HepG2 (cell line): ENCODE measurements at regions not wholly inside any gene's neighbourhood (a gene's known extent, or its start where the extent isn't known, plus 50 kb on each side); places are given as distances from the start of the nearest gene placed in this dataset.

Source experiments
- ATAC-seq: fragments of 200-7000 bp; cut with Tn5 transposase; 3 replicates; pipeline ENCODE4 v1.9.1; 2020; ENCODE audit warnings: mild to moderate bottlenecking, moderate library complexity
- BruUV-seq: library from RNA; stranded (reverse); fragments of 400-500 nt; replicated peaks from 2 replicates; lab custom pipeline; 2021; lab: Mats Ljungman, UMichigan
- CTCF ChIA-PET: fragments of 300-600 bp; formaldehyde crosslinking; extraction: SDS; loops from one replicate; lab custom pipeline; 2021; ENCODE audit warnings: low total read pairs, inconsistent platforms, low intra/inter-chr PET ratio; lab: Yijun Ruan, JAX
- POLR2A ChIA-PET: fragments of 350-600 bp; sonication (Branson Sonifier 250); formaldehyde crosslinking; loops from one replicate; lab custom pipeline; 2020; ENCODE audit warnings: antibody characterized with exemption, inconsistent platforms; lab: Yijun Ruan, JAX
- DNase-seq: peaks from one replicate; pipeline ENCODE4 v3.0.0-alpha.2; 2015; ENCODE audit warnings: low spot score
- FAIRE-seq: peaks from 3 replicates; lab custom pipeline; 2011; peaks lifted over from hg19 to GRCh38; lab: Jason Lieb, UNC
- H2AFZ ChIP-seq: one replicate; pipeline ENCODE4 v1.6.1; 2011; ENCODE audit warnings: low read length, inconsistent platforms
- H3K27ac ChIP-seq: fragments of 300-600 bp; 3 replicates; pipeline ENCODE4 v1.8.0; 2011; ENCODE audit warnings: mixed run types, mild to moderate bottlenecking, mixed read lengths, low read length, inconsistent platforms; ENCODE audit not compliant: insufficient read depth; ENCODE audit errors: extremely low read length
- H3K27me3 ChIP-seq, 2 experiments: fragments of 200-600 bp in 1 of 2; 2 replicates in 1 of 2; 3 replicates in 1 of 2; pipeline versions ENCODE4 v1.6.0 to v1.8.0; 2011; ENCODE audit warnings: low read length in 2 of 2, mild to moderate bottlenecking in 2 of 2, moderate library complexity in 2 of 2, inconsistent platforms in 1 of 2; ENCODE audit not compliant: insufficient read depth in 2 of 2, control insufficient read depth in 1 of 2
- H3K36me3 ChIP-seq, 2 experiments: fragments of 200-600 bp in 1 of 2; replicated peaks in 1 of 2; 2 replicates in 1 of 2; 3 replicates in 1 of 2; pipeline versions ENCODE4 v1.5.1 to v1.8.0; 2011; ENCODE audit warnings: low read length in 2 of 2, inconsistent platforms in 1 of 2; ENCODE audit not compliant: insufficient read depth in 2 of 2, control insufficient read depth in 1 of 2
- H3K4me1 ChIP-seq: 2 replicates; pipeline ENCODE4 v1.5.1; 2012; ENCODE audit warnings: low read length, inconsistent platforms; ENCODE audit not compliant: insufficient read depth
- H3K4me2 ChIP-seq: 2 replicates; pipeline ENCODE4 v1.6.0; 2011; ENCODE audit warnings: low read depth, low read length, inconsistent platforms
- H3K4me3 ChIP-seq, 3 experiments: fragments of 200-600 bp in 1 of 3; sonication (generic), shearing (Covaris generic) in 1 of 3; replicated peaks in 1 of 3; 2 replicates each; pipeline ENCODE4 v1.5.1; 2011 to 2016; ENCODE audit warnings: low read length in 3 of 3, inconsistent platforms in 2 of 3, low read depth in 2 of 3, mild to moderate bottlenecking in 2 of 3, control low read depth in 1 of 3, mixed read lengths in 1 of 3; ENCODE audit not compliant: insufficient read depth in 1 of 3
- H3K79me2 ChIP-seq: one replicate; pipeline ENCODE4 v1.6.1; 2011; ENCODE audit warnings: low read length, inconsistent platforms; ENCODE audit not compliant: insufficient read depth
- H3K9ac ChIP-seq: 2 replicates; pipeline ENCODE4 v1.6.0; 2011; ENCODE audit warnings: mild to moderate bottlenecking, low read depth, low read length, inconsistent platforms; ENCODE audit not compliant: insufficient read depth
- H3K9me3 ChIP-seq: 2 replicates; pipeline ENCODE4 v1.5.1; 2012; ENCODE audit warnings: mild to moderate bottlenecking, low read length
- H4K20me1 ChIP-seq: 2 replicates; pipeline ENCODE4 v1.6.0; 2011; ENCODE audit warnings: inconsistent platforms, mild to moderate bottlenecking, low read length, moderate library complexity; ENCODE audit not compliant: insufficient read depth
- ETV6 ChIP-seq: sonication (generic); formaldehyde crosslinking; conservative IDR thresholded peaks from 2 replicates; pipeline ENCODE4 v1.4.0; 2020; ENCODE audit warnings: missing genetic modification reagents
- MTF1 ChIP-seq: sonication (generic); formaldehyde crosslinking; IDR thresholded peaks from 2 replicates; pipeline ENCODE4 v1.5.0; 2020; ENCODE audit warnings: missing genetic modification reagents
- NBN ChIP-seq: fragments of 450-650 bp; conservative IDR thresholded peaks from 2 replicates; pipeline ENCODE4 v1.6.1; 2017
- RBAK ChIP-seq: sonication (generic); formaldehyde crosslinking; IDR thresholded peaks from 2 replicates; pipeline ENCODE4 v1.5.1; 2020; ENCODE audit warnings: mild to moderate bottlenecking, missing genetic modification reagents
- SP1 ChIP-seq, 2 experiments: fragments of 450-650 bp in 1 of 2; sonication (generic) in 1 of 2; formaldehyde crosslinking in 1 of 2; IDR thresholded peaks; 2 replicates each; pipeline versions ENCODE4 v1.4.0 to v1.6.1; 2016 to 2020; ENCODE audit warnings: missing genetic modification reagents in 1 of 2
- ZNF703 ChIP-seq: sonication (generic); formaldehyde crosslinking; IDR thresholded peaks from 2 replicates; pipeline ENCODE4 v1.5.1; 2020; ENCODE audit warnings: missing genetic modification reagents, mild to moderate bottlenecking, moderate library complexity, borderline replicate concordance
- ZNF792 ChIP-seq: IDR thresholded peaks from 2 replicates; pipeline ENCODE4 v1.6.1; 2016
- WGBS: methylation state at CpG from one replicate; pipeline ENCODE4 v1.1.6; 2017; ENCODE audit warnings: low lambda C conversion rate; 5-methylcytosine and 5-hydroxymethylcytosine counted together
- in situ Hi-C: cut with HindIII; loops from 2 replicates; pipeline ENCODE4 v1.10.0; 2017; ENCODE audit warnings: low pct_unique_long_range_greater_than_20kb; ENCODE audit not compliant: extremely low pct_ligation_motif_present
- intact Hi-C: fragments of 100-400 bp; cut with micrococcal nuclease; formaldehyde crosslinking; loops from one replicate; pipeline ENCODE4 v1.10.0; 2022; ENCODE audit not compliant: unreplicated experiment
- TF ChIP-seq, protein P1 (sequence below): sonication (generic); formaldehyde crosslinking; IDR thresholded peaks from 2 replicates; pipeline ENCODE4 v1.8.1; 2023; ENCODE audit warnings: mild to moderate bottlenecking, missing genetic modification reagents
- TF ChIP-seq, protein P2 (sequence below): sonication (generic); formaldehyde crosslinking; IDR thresholded peaks from 2 replicates; pipeline ENCODE4 v1.8.1; 2023; ENCODE audit warnings: missing genetic modification reagents, inconsistent platforms, borderline replicate concordance
- TF ChIP-seq, protein P3 (sequence below): IDR thresholded peaks from 2 replicates; pipeline ENCODE4 v1.6.1; 2016; ENCODE audit warnings: low read depth, control low read depth
- TF ChIP-seq, protein P4 (sequence below): IDR thresholded peaks from 2 replicates; pipeline ENCODE4 v1.6.1; 2016; ENCODE audit warnings: low read depth, borderline replicate concordance

DNA sequence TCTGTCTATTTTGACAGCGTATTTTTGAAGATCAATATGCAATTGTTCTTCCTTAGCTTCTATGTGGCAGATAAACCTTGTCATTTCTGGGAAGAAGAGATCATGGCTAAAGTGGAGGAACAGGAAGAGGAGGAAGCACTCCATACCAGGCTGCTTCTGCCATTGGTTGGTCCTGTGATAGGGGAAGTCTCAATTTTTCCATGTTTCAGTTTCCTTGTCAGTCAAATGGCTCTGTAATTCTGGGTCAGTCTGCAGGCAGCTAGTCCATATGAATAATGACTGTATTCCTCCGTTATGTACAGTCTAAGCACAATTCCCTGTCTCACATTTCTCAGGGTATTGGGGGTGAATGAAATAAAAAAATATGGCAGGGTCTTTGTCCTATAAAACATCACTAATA is 277.6 kb upstream of the CXCR4 start:
- H3K9me3 ChIP-seq = no peaks in the 10 kb centered on the region
- WGBS = 0% methylated on average over 2 of the region's 2 CpGs
- no peak overlapping the region for H3K27ac ChIP-seq
- ChIA-PET CTCF (no interaction called here), POLR2A (no interaction called here)
- H3K4me1 ChIP-seq = no peaks in the 10 kb centered on the region
- H3K4me2 ChIP-seq = no peak overlapping the region
- in situ Hi-C loops = no loop called here
- BruUV-seq = no TSS peak
- FAIRE-seq = no peak
- no peaks in the 10 kb centered on the region for H4K20me1 ChIP-seq
- ATAC-seq = no peak
- H3K4me3 ChIP-seq = no peak overlapping the region
- H3K27me3 ChIP-seq = peaks cover 0 to 10% of the 10 kb centered on the region in 2 experiments; a peak in 1 of 5 replicates
- intact Hi-C loops = no loop called here
- no peak overlapping the region for H3K9ac ChIP-seq
- no peaks in the 10 kb centered on the region for H3K36me3 ChIP-seq
- TF ChIP-seq, protein P1, sequence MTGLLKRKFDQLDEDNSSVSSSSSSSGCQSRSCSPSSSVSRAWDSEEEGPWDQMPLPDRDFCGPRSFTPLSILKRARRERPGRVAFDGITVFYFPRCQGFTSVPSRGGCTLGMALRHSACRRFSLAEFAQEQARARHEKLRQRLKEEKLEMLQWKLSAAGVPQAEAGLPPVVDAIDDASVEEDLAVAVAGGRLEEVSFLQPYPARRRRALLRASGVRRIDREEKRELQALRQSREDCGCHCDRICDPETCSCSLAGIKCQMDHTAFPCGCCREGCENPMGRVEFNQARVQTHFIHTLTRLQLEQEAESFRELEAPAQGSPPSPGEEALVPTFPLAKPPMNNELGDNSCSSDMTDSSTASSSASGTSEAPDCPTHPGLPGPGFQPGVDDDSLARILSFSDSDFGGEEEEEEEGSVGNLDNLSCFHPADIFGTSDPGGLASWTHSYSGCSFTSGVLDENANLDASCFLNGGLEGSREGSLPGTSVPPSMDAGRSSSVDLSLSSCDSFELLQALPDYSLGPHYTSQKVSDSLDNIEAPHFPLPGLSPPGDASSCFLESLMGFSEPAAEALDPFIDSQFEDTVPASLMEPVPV (CRISPR knock-in tag) = no peak
- no peak for TF ChIP-seq NBN
- TF ChIP-seq, protein P2, sequence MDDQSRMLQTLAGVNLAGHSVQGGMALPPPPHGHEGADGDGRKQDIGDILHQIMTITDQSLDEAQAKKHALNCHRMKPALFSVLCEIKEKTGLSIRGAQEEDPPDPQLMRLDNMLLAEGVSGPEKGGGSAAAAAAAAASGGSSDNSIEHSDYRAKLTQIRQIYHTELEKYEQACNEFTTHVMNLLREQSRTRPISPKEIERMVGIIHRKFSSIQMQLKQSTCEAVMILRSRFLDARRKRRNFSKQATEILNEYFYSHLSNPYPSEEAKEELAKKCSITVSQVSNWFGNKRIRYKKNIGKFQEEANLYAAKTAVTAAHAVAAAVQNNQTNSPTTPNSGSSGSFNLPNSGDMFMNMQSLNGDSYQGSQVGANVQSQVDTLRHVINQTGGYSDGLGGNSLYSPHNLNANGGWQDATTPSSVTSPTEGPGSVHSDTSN (CRISPR knock-in tag) = no peak
- no peak for TF ChIP-seq SP1 (IDR thresholded peaks at IDR 0.05)
- TF ChIP-seq SP1 (CRISPR knock-in tag; IDR thresholded peaks at IDR 0.05) = no peak
- TF ChIP-seq MTF1 = no peak
- TF ChIP-seq ZNF703 (CRISPR knock-in tag) = no peak
- no peak for TF ChIP-seq ETV6
- TF ChIP-seq ZNF792 (CRISPR knock-in tag) = no peak
- TF ChIP-seq, protein P3, sequence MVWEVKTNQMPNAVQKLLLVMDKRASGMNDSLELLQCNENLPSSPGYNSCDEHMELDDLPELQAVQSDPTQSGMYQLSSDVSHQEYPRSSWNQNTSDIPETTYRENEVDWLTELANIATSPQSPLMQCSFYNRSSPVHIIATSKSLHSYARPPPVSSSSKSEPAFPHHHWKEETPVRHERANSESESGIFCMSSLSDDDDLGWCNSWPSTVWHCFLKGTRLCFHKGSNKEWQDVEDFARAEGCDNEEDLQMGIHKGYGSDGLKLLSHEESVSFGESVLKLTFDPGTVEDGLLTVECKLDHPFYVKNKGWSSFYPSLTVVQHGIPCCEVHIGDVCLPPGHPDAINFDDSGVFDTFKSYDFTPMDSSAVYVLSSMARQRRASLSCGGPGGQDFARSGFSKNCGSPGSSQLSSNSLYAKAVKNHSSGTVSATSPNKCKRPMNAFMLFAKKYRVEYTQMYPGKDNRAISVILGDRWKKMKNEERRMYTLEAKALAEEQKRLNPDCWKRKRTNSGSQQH = no peak
- TF ChIP-seq, protein P4, sequence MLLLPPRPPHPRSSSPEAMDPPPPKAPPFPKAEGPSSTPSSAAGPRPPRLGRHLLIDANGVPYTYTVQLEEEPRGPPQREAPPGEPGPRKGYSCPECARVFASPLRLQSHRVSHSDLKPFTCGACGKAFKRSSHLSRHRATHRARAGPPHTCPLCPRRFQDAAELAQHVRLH = no peak
- TF ChIP-seq RBAK (CRISPR knock-in tag) = no peak
- DNase-seq = no peak
- no peak overlapping the region for H2AFZ ChIP-seq
- no peaks in the 10 kb centered on the region for H3K79me2 ChIP-seq
